ENCODE measurements at regions not wholly inside any gene's neighbourhood (a gene's known extent, or its start where the extent isn't known, plus 50 kb on each side); places are given as distances from the start of the nearest gene placed in this dataset.

GRCh38 chr2:199707593-199708185 lies 143.3 kb downstream of the FTCDNL1 start:
- Mint-ChIP-seq H3K27ac (no peak overlapping the region), H3K36me3 (ENCODE audit: low read depth) (no peaks in the 10 kb centered on the region), H3K9me3 (peaks cover 10% of the 10 kb centered on the region), H3K27me3 (ENCODE audit: low read depth) (peaks cover 11% of the 10 kb centered on the region), H3K4me3 (ENCODE audit: low read depth) (no peak overlapping the region), H3K4me1 (ENCODE audit: low read depth) (peaks cover 7% of the 10 kb centered on the region)
- intact Hi-C loops (cut with micrococcal nuclease), result loop anchor here (5.0 kb wide), 1 partner anchor 140 kb away; no protein-coding TSS in a partner anchor
- DNase-seq (ENCODE audit: low spot score), result no peak

- peaks cover 7% of the 10 kb centered on the region for H3K4me1 Mint-ChIP-seq (ENCODE audit: low read depth)
- intact Hi-C loops (cut with micrococcal nuclease), result loop anchor here (1.0 to 5.0 kb wide), 3 partner anchors 142 to 206 kb away; partner anchors contain the start of gene C2orf69
- H3K36me3 Mint-ChIP-seq (ENCODE audit: low read depth), result no peaks in the 10 kb centered on the region
These were observed 145.5 kb downstream of the FTCDNL1 start for GRCh38 chr2:199705538-199705937.

GRCh38 chr2:199704358-199705238 lies 146.4 kb downstream of the FTCDNL1 start:
- DNase-seq (ENCODE audit: low spot score), result no peak
- no peak overlapping the region for H3K27ac Mint-ChIP-seq
- H3K36me3 Mint-ChIP-seq (ENCODE audit: low read depth), result no peaks in the 10 kb centered on the region
- peaks cover 7% of the 10 kb centered on the region for H3K4me1 Mint-ChIP-seq (ENCODE audit: low read depth)
- intact Hi-C loops (cut with micrococcal nuclease), result loop anchor here (1.0 to 5.0 kb wide), 4 partner anchors 36 to 207 kb away; partner anchors contain the start of gene C2orf69
- H3K27me3 Mint-ChIP-seq (ENCODE audit: low read depth), result peaks cover 14% of the 10 kb centered on the region
- no peak overlapping the region for H3K4me3 Mint-ChIP-seq (ENCODE audit: low read depth)
- peaks cover 10% of the 10 kb centered on the region for H3K9me3 Mint-ChIP-seq

More at GRCh38 chr2:199705538-199705937, 145.5 kb downstream of the FTCDNL1 start:
- Mint-ChIP-seq H3K27ac (no peak overlapping the region), H3K27me3 (ENCODE audit: low read depth) (peaks cover 9% of the 10 kb centered on the region), H3K9me3 (peaks cover 10% of the 10 kb centered on the region), H3K4me3 (ENCODE audit: low read depth) (no peak overlapping the region)
- DNase-seq (ENCODE audit: low spot score), result no peak

GRCh38 chr2:199703199-199703598 lies 147.8 kb downstream of the FTCDNL1 start:
- intact Hi-C loops (cut with micrococcal nuclease), result no loop called here

GRCh38 chr2:199697469-199697868 lies 153.5 kb downstream of the FTCDNL1 start:
- intact Hi-C loops (cut with micrococcal nuclease), result no loop called here
- Mint-ChIP-seq H3K27ac (no peak overlapping the region), H3K36me3 (ENCODE audit: low read depth) (no peaks in the 10 kb centered on the region), H3K9me3 (no peaks in the 10 kb centered on the region), H3K4me3 (ENCODE audit: low read depth) (no peak overlapping the region), H3K4me1 (ENCODE audit: low read depth) (no peaks in the 10 kb centered on the region), H3K27me3 (ENCODE audit: low read depth) (peaks cover 26% of the 10 kb centered on the region)
- DNase-seq (ENCODE audit: low spot score), result no peak

More at GRCh38 chr2:199703199-199703598, 147.8 kb downstream of the FTCDNL1 start:
- peaks cover 7% of the 10 kb centered on the region for H3K4me1 Mint-ChIP-seq (ENCODE audit: low read depth)
- H3K27me3 Mint-ChIP-seq (ENCODE audit: low read depth), result peaks cover 15% of the 10 kb centered on the region
- H3K4me3 Mint-ChIP-seq (ENCODE audit: low read depth), result no peak overlapping the region
- no peak overlapping the region for H3K27ac Mint-ChIP-seq
- DNase-seq (ENCODE audit: low spot score), result no peak
- peaks cover 10% of the 10 kb centered on the region for H3K9me3 Mint-ChIP-seq
- H3K36me3 Mint-ChIP-seq (ENCODE audit: low read depth), result no peaks in the 10 kb centered on the region

- no peak for DNase-seq (ENCODE audit: low spot score)
- H3K9me3 Mint-ChIP-seq, result no peaks in the 10 kb centered on the region
These were observed 154.9 kb downstream of the FTCDNL1 start for GRCh38 chr2:199696048-199696447.

GRCh38 chr2:199693861-199694260 lies 157.1 kb downstream of the FTCDNL1 start:
- DNase-seq (ENCODE audit: low spot score), result no peak
- H3K4me1 Mint-ChIP-seq (ENCODE audit: low read depth), result no peaks in the 10 kb centered on the region
- H3K9me3 Mint-ChIP-seq, result no peaks in the 10 kb centered on the region
- H3K36me3 Mint-ChIP-seq (ENCODE audit: low read depth), result no peaks in the 10 kb centered on the region
- intact Hi-C loops (cut with micrococcal nuclease), result no loop called here
- H3K27me3 Mint-ChIP-seq (ENCODE audit: low read depth), result peaks cover 24% of the 10 kb centered on the region
- H3K27ac Mint-ChIP-seq, result no peak overlapping the region
- no peak overlapping the region for H3K4me3 Mint-ChIP-seq (ENCODE audit: low read depth)

More at GRCh38 chr2:199696048-199696447, 154.9 kb downstream of the FTCDNL1 start:
- Mint-ChIP-seq H3K36me3 (ENCODE audit: low read depth) (no peaks in the 10 kb centered on the region), H3K4me1 (ENCODE audit: low read depth) (no peaks in the 10 kb centered on the region), H3K27ac (no peak overlapping the region), H3K4me3 (ENCODE audit: low read depth) (no peak overlapping the region), H3K27me3 (ENCODE audit: low read depth) (peaks cover 30% of the 10 kb centered on the region)
- intact Hi-C loops (cut with micrococcal nuclease), result no loop called here

GRCh38 chr2:199692489-199692888 lies 158.5 kb downstream of the FTCDNL1 start:
- Mint-ChIP-seq H3K4me3 (ENCODE audit: low read depth) (no peak overlapping the region), H3K36me3 (ENCODE audit: low read depth) (no peaks in the 10 kb centered on the region), H3K27ac (no peak overlapping the region), H3K4me1 (ENCODE audit: low read depth) (no peaks in the 10 kb centered on the region), H3K9me3 (no peaks in the 10 kb centered on the region), H3K27me3 (ENCODE audit: low read depth) (peaks cover 10% of the 10 kb centered on the region)
- intact Hi-C loops (cut with micrococcal nuclease), result no loop called here
- no peak for DNase-seq (ENCODE audit: low spot score)

- intact Hi-C loops (cut with micrococcal nuclease), result no loop called here
- peaks cover 4% of the 10 kb centered on the region for H3K27me3 Mint-ChIP-seq (ENCODE audit: low read depth)
These were observed 160.8 kb downstream of the FTCDNL1 start for GRCh38 chr2:199690225-199690624.

GRCh38 chr2:199685669-199686068 lies 165.3 kb downstream of the FTCDNL1 start:
- no peaks in the 10 kb centered on the region for H3K36me3 Mint-ChIP-seq (ENCODE audit: low read depth)
- no peak overlapping the region for H3K4me3 Mint-ChIP-seq (ENCODE audit: low read depth)
- peaks cover 8% of the 10 kb centered on the region for H3K27me3 Mint-ChIP-seq (ENCODE audit: low read depth)
- peaks cover 12% of the 10 kb centered on the region for H3K4me1 Mint-ChIP-seq (ENCODE audit: low read depth)
- no peak for DNase-seq (ENCODE audit: low spot score)
- no peaks in the 10 kb centered on the region for H3K9me3 Mint-ChIP-seq
- intact Hi-C loops (cut with micrococcal nuclease), result no loop called here
- H3K27ac Mint-ChIP-seq, result no peak overlapping the region

More at GRCh38 chr2:199690225-199690624, 160.8 kb downstream of the FTCDNL1 start:
- H3K4me3 Mint-ChIP-seq (ENCODE audit: low read depth), result no peak overlapping the region
- H3K4me1 Mint-ChIP-seq (ENCODE audit: low read depth), result peaks cover 7% of the 10 kb centered on the region
- no peaks in the 10 kb centered on the region for H3K36me3 Mint-ChIP-seq (ENCODE audit: low read depth)
- no peaks in the 10 kb centered on the region for H3K9me3 Mint-ChIP-seq
- DNase-seq (ENCODE audit: low spot score), result no peak
- H3K27ac Mint-ChIP-seq, result no peak overlapping the region

- Mint-ChIP-seq H3K4me1 (ENCODE audit: low read depth) (peaks cover 12% of the 10 kb centered on the region), H3K4me3 (ENCODE audit: low read depth) (no peak overlapping the region), H3K36me3 (ENCODE audit: low read depth) (no peaks in the 10 kb centered on the region), H3K27ac (no peak overlapping the region), H3K27me3 (ENCODE audit: low read depth) (peaks cover 15% of the 10 kb centered on the region), H3K9me3 (no peaks in the 10 kb centered on the region)
- intact Hi-C loops (cut with micrococcal nuclease), result no loop called here
- DNase-seq (ENCODE audit: low spot score), result no peak
These were observed 166.2 kb downstream of the FTCDNL1 start for GRCh38 chr2:199684832-199685231.

GRCh38 chr2:199684168-199684567 lies 166.8 kb downstream of the FTCDNL1 start:
- DNase-seq (ENCODE audit: low spot score), result no peak
- H3K27ac Mint-ChIP-seq, result no peak overlapping the region

GRCh38 chr2:199682001-199682400 lies 169.0 kb downstream of the FTCDNL1 start:
- H3K4me3 Mint-ChIP-seq (ENCODE audit: low read depth), result no peak overlapping the region
- no peak for DNase-seq (ENCODE audit: low spot score)
- no peaks in the 10 kb centered on the region for H3K36me3 Mint-ChIP-seq (ENCODE audit: low read depth)
- no peaks in the 10 kb centered on the region for H3K9me3 Mint-ChIP-seq
- intact Hi-C loops (cut with micrococcal nuclease), result no loop called here
- H3K27ac Mint-ChIP-seq, result no peak overlapping the region
- H3K27me3 Mint-ChIP-seq (ENCODE audit: low read depth), result peaks cover 29% of the 10 kb centered on the region
- peaks cover 12% of the 10 kb centered on the region for H3K4me1 Mint-ChIP-seq (ENCODE audit: low read depth)

More at GRCh38 chr2:199684168-199684567, 166.8 kb downstream of the FTCDNL1 start:
- H3K4me3 Mint-ChIP-seq (ENCODE audit: low read depth), result no peak overlapping the region
- no peaks in the 10 kb centered on the region for H3K9me3 Mint-ChIP-seq
- intact Hi-C loops (cut with micrococcal nuclease), result no loop called here
- H3K4me1 Mint-ChIP-seq (ENCODE audit: low read depth), result peaks cover 12% of the 10 kb centered on the region
- no peaks in the 10 kb centered on the region for H3K36me3 Mint-ChIP-seq (ENCODE audit: low read depth)
- peaks cover 19% of the 10 kb centered on the region for H3K27me3 Mint-ChIP-seq (ENCODE audit: low read depth)
